GM06990 (cell line): ENCODE measurements at regions not wholly inside any gene's neighbourhood (a gene's known extent, or its start where the extent isn't known, plus 50 kb on each side); places are given as distances from the start of the nearest gene placed in this dataset.

Experiments used
- DNase-seq: peaks from one replicate; pipeline ENCODE4 v3.0.0-alpha.2; 2011; ENCODE audit not compliant: insufficient read length; ENCODE audit errors: extremely low read depth
- H3K27me3 ChIP-seq: replicated peaks from 2 replicates; pipeline ENCODE4 v1.6.0; 2011; ENCODE audit warnings: low read length; ENCODE audit not compliant: control insufficient read depth, insufficient read depth
- H3K36me3 ChIP-seq: 2 replicates; pipeline ENCODE4 v1.5.1; 2011; ENCODE audit warnings: low read length; ENCODE audit not compliant: control insufficient read depth, insufficient read depth
- H3K4me3 ChIP-seq: replicated peaks from 2 replicates; pipeline ENCODE4 v1.5.1; 2011; ENCODE audit warnings: low read depth, mild to moderate bottlenecking, control low read depth, low read length
- CTCF ChIP-seq: IDR thresholded peaks from 2 replicates; pipeline ENCODE4 v1.5.1; 2011; ENCODE audit warnings: low read length, control low read depth, mild to moderate bottlenecking, inconsistent platforms; ENCODE audit not compliant: insufficient read depth, poor library complexity, severe bottlenecking

- TF ChIP-seq CTCF = no peak
- Histone ChIP-seq H3K27me3 (no peaks in the 10 kb centered on the region), H3K4me3 (no peak overlapping the region), H3K36me3 (no peaks in the 10 kb centered on the region)
- no peak for DNase-seq
These were observed 535.2 kb downstream of the GALR1 start for GRCh38 chr18:77784759-77785379.

GRCh38 chr18:77785415-77785975 lies 535.8 kb downstream of the GALR1 start:
- Histone ChIP-seq H3K36me3 (no peaks in the 10 kb centered on the region), H3K27me3 (no peaks in the 10 kb centered on the region), H3K4me3 (no peak overlapping the region)
- no peak for DNase-seq
- TF ChIP-seq CTCF = no peak

DNA sequence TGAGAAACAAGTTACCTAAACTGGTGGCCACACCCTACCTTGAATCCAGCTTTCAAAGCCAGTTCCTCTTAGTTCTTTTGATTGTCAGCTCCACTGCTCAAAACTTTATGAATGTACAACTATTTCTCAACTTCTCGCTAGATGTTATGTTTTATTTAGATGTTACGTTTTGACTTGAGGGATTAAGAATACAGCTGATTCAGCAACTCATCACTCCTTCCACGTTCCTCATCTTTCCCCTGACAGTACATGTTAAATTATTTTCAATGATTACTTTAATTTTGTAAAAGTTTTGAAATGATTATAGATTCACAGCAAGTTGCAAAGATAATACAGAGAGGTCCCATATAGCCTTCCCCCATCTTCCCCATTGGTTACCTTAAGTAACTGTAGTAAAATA lies 553.4 kb downstream of the GALR1 start:
- no peak for DNase-seq
- no peak for TF ChIP-seq CTCF
- Histone ChIP-seq H3K4me3 (no peak overlapping the region), H3K36me3 (no peaks in the 10 kb centered on the region), H3K27me3 (no peaks in the 10 kb centered on the region)

DNA sequence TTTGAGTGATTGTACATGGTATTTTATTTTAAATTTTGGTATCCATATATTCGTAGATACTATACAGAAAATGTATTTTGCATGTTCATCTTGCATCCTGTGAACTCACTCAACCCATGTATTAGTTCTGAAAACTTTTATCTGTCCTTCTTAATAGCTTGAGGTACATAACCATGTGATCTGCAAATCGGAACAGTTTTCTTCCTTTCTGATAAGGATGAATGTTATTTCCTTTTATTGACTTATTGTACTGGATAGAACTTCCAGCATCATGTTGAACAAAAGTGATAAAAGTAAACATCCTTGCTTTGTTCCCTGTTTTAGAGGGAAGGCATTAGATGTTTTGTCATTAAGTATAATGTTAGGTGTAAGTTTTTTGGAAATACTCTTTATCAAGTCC lies 554.7 kb downstream of the GALR1 start:
- no peak for TF ChIP-seq CTCF
- H3K4me3 ChIP-seq = no peak overlapping the region
- no peak for DNase-seq
- no peaks in the 10 kb centered on the region for H3K27me3 ChIP-seq
- no peaks in the 10 kb centered on the region for H3K36me3 ChIP-seq

DNA sequence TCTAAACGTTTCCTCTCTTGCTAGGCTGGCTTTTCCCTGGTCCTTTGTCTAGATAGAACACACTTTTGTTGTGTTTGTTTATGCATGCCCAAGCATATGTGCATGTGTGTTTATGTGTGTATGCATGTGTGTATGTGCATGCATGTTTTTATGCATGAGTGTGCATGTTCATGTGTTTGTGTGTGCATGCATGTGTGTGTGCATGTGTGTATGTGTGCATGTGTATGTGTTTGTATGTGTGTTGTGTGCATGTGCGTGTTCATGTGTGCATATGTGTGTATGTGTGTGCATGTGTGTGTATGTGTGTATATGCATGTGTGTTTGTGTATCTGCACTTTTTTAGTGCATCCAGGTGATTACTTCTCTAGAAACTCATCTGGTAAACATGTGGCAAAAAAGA lies 558.0 kb downstream of the GALR1 start:
- Histone ChIP-seq H3K4me3 (no peak overlapping the region), H3K27me3 (no peaks in the 10 kb centered on the region), H3K36me3 (no peaks in the 10 kb centered on the region)
- no peak for DNase-seq
- TF ChIP-seq CTCF = no peak

- Histone ChIP-seq H3K27me3 (no peaks in the 10 kb centered on the region), H3K36me3 (no peaks in the 10 kb centered on the region), H3K4me3 (no peak overlapping the region)
- DNase-seq = no peak
- no peak for TF ChIP-seq CTCF
These were observed 561.9 kb downstream of the GALR1 start for GRCh38 chr18:77811503-77811902.
